ENCODE measurements at regions not wholly inside any gene's neighbourhood (a gene's known extent, or its start where the extent isn't known, plus 50 kb on each side); places are given as distances from the start of the nearest gene placed in this dataset.

DNA sequence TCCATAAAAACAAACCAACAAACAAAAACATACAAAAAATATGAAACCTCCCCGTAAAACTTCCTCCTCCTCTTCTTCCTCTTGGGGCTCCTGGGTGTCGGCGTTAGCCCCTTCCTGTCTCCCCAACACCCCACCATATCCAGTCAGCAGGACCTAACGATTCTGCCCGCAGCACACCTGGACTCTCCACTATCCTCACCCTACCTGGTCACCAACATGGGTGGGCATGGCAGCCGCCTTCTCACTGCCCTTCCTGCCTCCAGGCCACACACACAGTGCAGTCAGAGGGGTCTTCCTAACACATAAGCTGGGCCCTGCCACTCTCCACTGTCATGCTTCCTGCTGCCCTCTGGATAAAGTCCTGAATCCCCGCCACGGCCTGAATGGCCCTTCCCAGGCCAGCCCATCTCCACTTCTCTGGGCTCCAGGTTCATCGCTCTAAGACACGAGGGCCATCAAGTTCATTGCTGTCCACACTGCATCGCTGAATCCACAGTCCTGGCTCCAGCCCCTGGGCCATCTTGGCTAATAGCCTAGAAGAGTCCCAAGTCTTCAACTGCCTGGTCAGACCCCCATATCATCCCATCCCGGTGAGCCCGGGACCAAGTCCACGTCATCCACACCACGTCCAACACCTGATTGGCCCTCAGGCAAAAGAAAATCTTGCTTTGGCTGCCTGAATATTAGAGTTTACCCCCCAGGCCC, 76.2 kb downstream of the IGLL1 start:
- ChIA-PET RAD21 (ENCODE audit: low non-redundant PET in 1 of 2, low total read pairs in 2 of 2, uncharacterized antibody in 2 of 2, unreplicated experiment in 2 of 2) (no interaction called here), POLR2A (no interaction called here), CTCF (no interaction called here)
- H3K4me1 ChIP-seq (ENCODE audit: control insufficient read depth in 1 of 2, insufficient read depth in 2 of 2, low read length in 2 of 2): no peaks in the 10 kb centered on the region
- H3K27ac ChIP-seq (ENCODE audit: low read depth, low read length): no peak overlapping the region
- H3K27me3 ChIP-seq (ENCODE audit: insufficient read depth, low read length): no peaks in the 10 kb centered on the region
- intact Hi-C loops (cut with micrococcal nuclease): no loop called here
- no peaks in the 10 kb centered on the region for H4K20me1 ChIP-seq (ENCODE audit: insufficient read depth)
- H2AFZ ChIP-seq (ENCODE audit: low read depth, low read length, poor library complexity, severe bottlenecking): no peak overlapping the region
- ATAC-seq (no peak), DNase-seq (ENCODE audit: low read depth, low spot score) (no peak)
- H3K9ac ChIP-seq (ENCODE audit: low read length): no peak overlapping the region
- TF ChIP-seq, protein P1, sequence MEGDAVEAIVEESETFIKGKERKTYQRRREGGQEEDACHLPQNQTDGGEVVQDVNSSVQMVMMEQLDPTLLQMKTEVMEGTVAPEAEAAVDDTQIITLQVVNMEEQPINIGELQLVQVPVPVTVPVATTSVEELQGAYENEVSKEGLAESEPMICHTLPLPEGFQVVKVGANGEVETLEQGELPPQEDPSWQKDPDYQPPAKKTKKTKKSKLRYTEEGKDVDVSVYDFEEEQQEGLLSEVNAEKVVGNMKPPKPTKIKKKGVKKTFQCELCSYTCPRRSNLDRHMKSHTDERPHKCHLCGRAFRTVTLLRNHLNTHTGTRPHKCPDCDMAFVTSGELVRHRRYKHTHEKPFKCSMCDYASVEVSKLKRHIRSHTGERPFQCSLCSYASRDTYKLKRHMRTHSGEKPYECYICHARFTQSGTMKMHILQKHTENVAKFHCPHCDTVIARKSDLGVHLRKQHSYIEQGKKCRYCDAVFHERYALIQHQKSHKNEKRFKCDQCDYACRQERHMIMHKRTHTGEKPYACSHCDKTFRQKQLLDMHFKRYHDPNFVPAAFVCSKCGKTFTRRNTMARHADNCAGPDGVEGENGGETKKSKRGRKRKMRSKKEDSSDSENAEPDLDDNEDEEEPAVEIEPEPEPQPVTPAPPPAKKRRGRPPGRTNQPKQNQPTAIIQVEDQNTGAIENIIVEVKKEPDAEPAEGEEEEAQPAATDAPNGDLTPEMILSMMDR (IDR thresholded peaks at IDR 0.05 in 2 of 3, conservative IDR thresholded peaks at IDR 0.05 in 1 of 3; ENCODE audit: borderline replicate concordance in 1 of 3, insufficient read depth in 1 of 3, low read depth in 2 of 3, low read length in 2 of 3): no peak
- TF ChIP-seq EZH2 (IDR thresholded peaks at IDR 0.05) (no peak), POLR2A (IDR thresholded peaks at IDR 0.05; ENCODE audit: borderline replicate concordance, extremely low read depth, insufficient read depth, insufficient read length) (no peak), SIN3A (IDR thresholded peaks at IDR 0.05; ENCODE audit: low read depth) (no peak), CEBPB (IDR thresholded peaks at IDR 0.05; ENCODE audit: low read depth) (no peak), EZH2phosphoT487 (IDR thresholded peaks at IDR 0.05; ENCODE audit: borderline replicate concordance) (no peak), ZNF274 (IDR thresholded peaks at IDR 0.05; ENCODE audit: low read depth, low read length) (no peak), RAD21 (IDR thresholded peaks at IDR 0.05; ENCODE audit: low read depth) (no peak), CBX3 (IDR thresholded peaks at IDR 0.05; ENCODE audit: low read depth) (no peak), EGR1 (IDR thresholded peaks at IDR 0.05; ENCODE audit: low read depth) (no peak), ZFX (IDR thresholded peaks at IDR 0.05) (no peak), POLR2AphosphoS5 (IDR thresholded peaks at IDR 0.05; ENCODE audit: low read depth, low read length) (no peak), YY1 (IDR thresholded peaks at IDR 0.05; ENCODE audit: extremely low read depth, insufficient replicate concordance, low read depth, low read length) (no peak)
- TF ChIP-seq, protein P2, sequence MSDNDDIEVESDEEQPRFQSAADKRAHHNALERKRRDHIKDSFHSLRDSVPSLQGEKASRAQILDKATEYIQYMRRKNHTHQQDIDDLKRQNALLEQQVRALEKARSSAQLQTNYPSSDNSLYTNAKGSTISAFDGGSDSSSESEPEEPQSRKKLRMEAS (IDR thresholded peaks at IDR 0.05): no peak
- TF ChIP-seq, protein P3, sequence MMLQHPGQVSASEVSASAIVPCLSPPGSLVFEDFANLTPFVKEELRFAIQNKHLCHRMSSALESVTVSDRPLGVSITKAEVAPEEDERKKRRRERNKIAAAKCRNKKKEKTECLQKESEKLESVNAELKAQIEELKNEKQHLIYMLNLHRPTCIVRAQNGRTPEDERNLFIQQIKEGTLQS (IDR thresholded peaks at IDR 0.05): no peak
- TF ChIP-seq, protein P4, sequence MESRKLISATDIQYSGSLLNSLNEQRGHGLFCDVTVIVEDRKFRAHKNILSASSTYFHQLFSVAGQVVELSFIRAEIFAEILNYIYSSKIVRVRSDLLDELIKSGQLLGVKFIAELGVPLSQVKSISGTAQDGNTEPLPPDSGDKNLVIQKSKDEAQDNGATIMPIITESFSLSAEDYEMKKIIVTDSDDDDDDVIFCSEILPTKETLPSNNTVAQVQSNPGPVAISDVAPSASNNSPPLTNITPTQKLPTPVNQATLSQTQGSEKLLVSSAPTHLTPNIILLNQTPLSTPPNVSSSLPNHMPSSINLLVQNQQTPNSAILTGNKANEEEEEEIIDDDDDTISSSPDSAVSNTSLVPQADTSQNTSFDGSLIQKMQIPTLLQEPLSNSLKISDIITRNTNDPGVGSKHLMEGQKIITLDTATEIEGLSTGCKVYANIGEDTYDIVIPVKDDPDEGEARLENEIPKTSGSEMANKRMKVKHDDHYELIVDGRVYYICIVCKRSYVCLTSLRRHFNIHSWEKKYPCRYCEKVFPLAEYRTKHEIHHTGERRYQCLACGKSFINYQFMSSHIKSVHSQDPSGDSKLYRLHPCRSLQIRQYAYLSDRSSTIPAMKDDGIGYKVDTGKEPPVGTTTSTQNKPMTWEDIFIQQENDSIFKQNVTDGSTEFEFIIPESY (IDR thresholded peaks at IDR 0.05; ENCODE audit: extremely low read depth, insufficient replicate concordance, low read length): no peak
- no TSS peak for BruUV-seq (replicated peaks)
- no peaks in the 10 kb centered on the region for H3K36me3 ChIP-seq (ENCODE audit: control insufficient read depth in 1 of 2, insufficient read depth in 2 of 2, low read length in 2 of 2)
- H3K9me3 ChIP-seq (ENCODE audit: control insufficient read depth in 1 of 2, insufficient read depth in 1 of 2, low read depth in 1 of 2, low read length in 2 of 2): no peaks in the 10 kb centered on the region
- H3K4me3 ChIP-seq (replicated peaks in 1 of 2; ENCODE audit: low read depth in 1 of 2, low read length in 2 of 2): no peak overlapping the region
- no peak overlapping the region for H3K4me2 ChIP-seq (ENCODE audit: low read length)
- no peaks in the 10 kb centered on the region for H3K9me2 ChIP-seq (ENCODE audit: insufficient read depth)
- no peaks in the 10 kb centered on the region for H3K79me2 ChIP-seq (ENCODE audit: insufficient read depth, low read length)
